H1 (cell line): ENCODE measurements at regions not wholly inside any gene's neighbourhood (a gene's known extent, or its start where the extent isn't known, plus 50 kb on each side); places are given as distances from the start of the nearest gene placed in this dataset.

Experiments
- CTCF ChIA-PET: fragments of 300-600 bp; sonication (Branson Sonifier 250); formaldehyde crosslinking; loops from one replicate; lab custom pipeline; 2021; ENCODE audit not compliant: partially characterized antibody; lab: Charles Lee
- POLR2A ChIA-PET: fragments of 300-600 bp; sonication (Branson Sonifier 250); formaldehyde crosslinking; loops from one replicate; lab custom pipeline; 2021; ENCODE audit warnings: inconsistent platforms; ENCODE audit not compliant: partially characterized antibody; lab: Charles Lee
- DNase-seq, 2 experiments: peaks; one replicate each; pipeline versions ENCODE4 v3.0.0 to v3.0.0-alpha.2; 2010 to 2022; ENCODE audit warnings: low spot score in 2 of 2, low read depth in 1 of 2, mixed read lengths in 1 of 2
- FAIRE-seq: peaks from 2 replicates; lab custom pipeline; 2011; peaks lifted over from hg19 to GRCh38; lab: Jason Lieb, UNC
- H2AFZ ChIP-seq: 2 replicates; pipeline ENCODE4 v1.8.1; 2012; ENCODE audit warnings: low read length, inconsistent platforms
- H2AK5ac ChIP-seq: 2 replicates; pipeline ENCODE4 v1.6.1; 2013; ENCODE audit warnings: low read depth, low read length
- H2BK120ac ChIP-seq: replicated peaks from 2 replicates; pipeline ENCODE3; 2013; ENCODE audit warnings: low read depth, low read length, inconsistent platforms
- H2BK12ac ChIP-seq: 2 replicates; pipeline ENCODE4 v1.6.1; 2013; ENCODE audit warnings: low read depth, low read length
- H2BK15ac ChIP-seq: 2 replicates; pipeline ENCODE4 v1.6.1; 2013; ENCODE audit warnings: low read length
- H2BK20ac ChIP-seq: 2 replicates; pipeline ENCODE4 v1.6.1; 2013; ENCODE audit warnings: low read length
- H2BK5ac ChIP-seq: 2 replicates; pipeline ENCODE4 v1.6.1; 2013; ENCODE audit warnings: low read depth, low read length
- H3K14ac ChIP-seq: 2 replicates; pipeline ENCODE4 v1.6.1; 2013; ENCODE audit warnings: inconsistent platforms; ENCODE audit not compliant: insufficient read length
- H3K18ac ChIP-seq: 2 replicates; pipeline ENCODE4 v1.6.1; 2013; ENCODE audit warnings: low read length; ENCODE audit errors: extremely low read depth
- H3K23ac ChIP-seq: 2 replicates; pipeline ENCODE4 v1.6.1; 2013; ENCODE audit warnings: inconsistent platforms; ENCODE audit not compliant: insufficient read length
- H3K23me2 ChIP-seq: 2 replicates; pipeline ENCODE4 v1.6.1; 2013; ENCODE audit warnings: low read depth, low read length
- H3K27ac ChIP-seq: 2 replicates; pipeline ENCODE4 v1.6.1; 2011; ENCODE audit warnings: low read depth, low read length, inconsistent platforms
- H3K27me3 ChIP-seq, 4 experiments: replicated peaks in 1 of 4; 1 replicate in 1 of 4; 2 replicates in 3 of 4; pipeline versions ENCODE4 v1.6.1 to v1.8.1; 2011 to 2013; ENCODE audit warnings: low read length in 3 of 4, mild to moderate bottlenecking in 3 of 4, inconsistent platforms in 2 of 4, mixed read lengths in 2 of 4, moderate library complexity in 1 of 4; ENCODE audit not compliant: control insufficient read depth in 3 of 4, insufficient read depth in 3 of 4; ENCODE audit errors: extremely low read depth in 1 of 4
- H3K36me3 ChIP-seq, 4 experiments: 2 replicates each; pipeline versions ENCODE4 v1.6.1 to v1.8.1; 2011 to 2013; ENCODE audit warnings: mild to moderate bottlenecking in 4 of 4, low read length in 3 of 4, moderate library complexity in 2 of 4, control low read depth in 1 of 4, inconsistent platforms in 1 of 4; ENCODE audit not compliant: insufficient read depth in 4 of 4, control insufficient read depth in 2 of 4
- H3K4ac ChIP-seq: replicated peaks from 2 replicates; pipeline ENCODE3; 2013; ENCODE audit warnings: low read length, low read depth, mixed read lengths, inconsistent platforms; ENCODE audit not compliant: insufficient read length
- H3K4me1 ChIP-seq, 4 experiments: replicated peaks in 1 of 4; 1 replicate in 1 of 4; 2 replicates in 3 of 4; pipeline versions ENCODE4 v1.6.1 to v1.8.1; 2011 to 2013; ENCODE audit warnings: low read length in 3 of 4, inconsistent platforms in 2 of 4, mixed read lengths in 1 of 4; ENCODE audit not compliant: insufficient read depth in 4 of 4, control insufficient read depth in 3 of 4
- H3K4me2 ChIP-seq, 2 experiments: 2 replicates each; pipeline versions ENCODE4 v1.6.1 to v1.8.1; 2011 to 2013; ENCODE audit warnings: low read depth in 2 of 2, low read length in 2 of 2, control low read depth in 1 of 2, inconsistent platforms in 1 of 2, mild to moderate bottlenecking in 1 of 2; ENCODE audit not compliant: insufficient read depth in 1 of 2
- H3K4me3 ChIP-seq, 4 experiments: fragments of 200-600, 300-600 bp in 1 of 4; sonication (generic), shearing (Covaris generic), sonication (Bioruptor Twin) in 1 of 4; 2 replicates each; pipeline versions ENCODE4 v1.5.1 to v1.8.1; 2011 to 2016; ENCODE audit warnings: low read length in 4 of 4, low read depth in 3 of 4, control low read depth in 2 of 4, inconsistent platforms in 2 of 4, mild to moderate bottlenecking in 2 of 4, mixed read lengths in 1 of 4, moderate library complexity in 1 of 4; ENCODE audit not compliant: insufficient read depth in 2 of 4; ENCODE audit errors: extremely low read depth in 1 of 4
- H3K56ac ChIP-seq: replicated peaks from 2 replicates; pipeline ENCODE3; 2013; ENCODE audit warnings: low read depth, mild to moderate bottlenecking, mixed read lengths, low read length, inconsistent platforms; ENCODE audit not compliant: insufficient read length
- H3K79me1 ChIP-seq: 2 replicates; pipeline ENCODE4 v1.6.1; 2013; ENCODE audit warnings: low read depth, low read length, control low read depth
- H3K79me2 ChIP-seq, 2 experiments: 2 replicates each; pipeline versions ENCODE4 v1.6.1 to v1.8.1; 2012 to 2013; ENCODE audit warnings: low read length in 2 of 2, mild to moderate bottlenecking in 2 of 2, inconsistent platforms in 1 of 2; ENCODE audit not compliant: insufficient read depth in 2 of 2, control insufficient read depth in 1 of 2
- H3K9ac ChIP-seq, 4 experiments: replicated peaks in 1 of 4; 1 replicate in 1 of 4; 2 replicates in 3 of 4; pipeline versions ENCODE4 v1.6.1 to v1.8.1; 2011 to 2013; ENCODE audit warnings: low read depth in 3 of 4, low read length in 3 of 4, control low read depth in 2 of 4, mild to moderate bottlenecking in 2 of 4, moderate library complexity in 2 of 4, inconsistent platforms in 1 of 4; ENCODE audit errors: extremely low read depth in 1 of 4
- H3K9me3 ChIP-seq, 2 experiments: 2 replicates each; pipeline versions ENCODE4 v1.6.1 to v1.8.1; 2012 to 2013; ENCODE audit warnings: mild to moderate bottlenecking in 2 of 2, moderate library complexity in 2 of 2, control low read depth in 1 of 2, inconsistent platforms in 1 of 2, low read depth in 1 of 2, low read length in 1 of 2, mixed read lengths in 1 of 2; ENCODE audit not compliant: insufficient read depth in 2 of 2
- H4K20me1 ChIP-seq, 2 experiments: replicated peaks in 1 of 2; 2 replicates each; pipeline versions ENCODE3 to v1.8.1; 2011 to 2013; ENCODE audit warnings: inconsistent platforms in 2 of 2, low read length in 2 of 2, mild to moderate bottlenecking in 1 of 2; ENCODE audit not compliant: insufficient read depth in 2 of 2, control insufficient read depth in 1 of 2
- H4K5ac ChIP-seq: 2 replicates; pipeline ENCODE4 v1.6.1; 2013; ENCODE audit warnings: low read length, low read depth, mixed read lengths, inconsistent platforms; ENCODE audit not compliant: insufficient read length
- H4K8ac ChIP-seq: 2 replicates; pipeline ENCODE4 v1.8.0; 2013; ENCODE audit warnings: mild to moderate bottlenecking, moderate library complexity, low read length, inconsistent platforms; ENCODE audit not compliant: insufficient read depth; ENCODE audit errors: extremely low read depth
- H4K91ac ChIP-seq: replicated peaks from 2 replicates; pipeline ENCODE3; 2013; ENCODE audit warnings: low read length, mixed read lengths, inconsistent platforms; ENCODE audit not compliant: insufficient read length
- BCL11A ChIP-seq, 2 experiments: IDR thresholded peaks; one replicate each; pipeline ENCODE4 v1.6.1; 2011; ENCODE audit warnings: low read depth in 2 of 2, low read length in 2 of 2, mild to moderate bottlenecking in 2 of 2
- CTCF ChIP-seq, 3 experiments: IDR thresholded peaks; 1 replicate in 2 of 3; 2 replicates in 1 of 3; pipeline versions ENCODE4 v1.5.1 to v1.6.1; 2011; ENCODE audit warnings: low read length in 3 of 3, mild to moderate bottlenecking in 3 of 3, inconsistent platforms in 2 of 3, low read depth in 1 of 3, moderate library complexity in 1 of 3; ENCODE audit not compliant: insufficient read depth in 1 of 3; ENCODE audit errors: control extremely low read depth in 1 of 3
- EGR1 ChIP-seq: IDR thresholded peaks from 2 replicates; pipeline ENCODE4 v1.6.1; 2011; ENCODE audit warnings: low read depth, low read length, borderline replicate concordance
- HDAC2 ChIP-seq, 2 experiments: fragments of 300-600 bp in 1 of 2; sonication (generic) in 1 of 2; IDR thresholded peaks; 2 replicates each; pipeline ENCODE4 v1.6.1; 2011 to 2012; ENCODE audit warnings: low read depth in 2 of 2, low read length in 2 of 2, mild to moderate bottlenecking in 2 of 2, moderate library complexity in 2 of 2, borderline replicate concordance in 1 of 2, inconsistent platforms in 1 of 2
- POLR2A ChIP-seq, 2 experiments: IDR thresholded peaks; 1 replicate in 1 of 2; 2 replicates in 1 of 2; pipeline ENCODE4 v1.6.1; 2011; ENCODE audit warnings: low read depth in 2 of 2, low read length in 2 of 2, mild to moderate bottlenecking in 2 of 2; ENCODE audit errors: control extremely low read depth in 1 of 2
- POLR2AphosphoS5 ChIP-seq: IDR thresholded peaks from 2 replicates; pipeline ENCODE4 v1.6.1; 2011; ENCODE audit warnings: low read depth, low read length
- POU5F1 ChIP-seq: IDR thresholded peaks from 2 replicates; pipeline ENCODE4 v1.6.1; 2011; ENCODE audit warnings: low read depth, mild to moderate bottlenecking, low read length, moderate library complexity
- SP1 ChIP-seq: IDR thresholded peaks from 2 replicates; pipeline ENCODE4 v1.6.1; 2011; ENCODE audit warnings: low read depth, low read length
- TAF1 ChIP-seq: IDR thresholded peaks from 2 replicates; pipeline ENCODE4 v1.6.1; 2011; ENCODE audit warnings: mild to moderate bottlenecking, low read depth, low read length
- TEAD4 ChIP-seq: IDR thresholded peaks from 2 replicates; pipeline ENCODE4 v1.6.1; 2012; ENCODE audit warnings: low read depth, low read length, inconsistent platforms, mixed read lengths
- WGBS, 2 experiments: shearing (Covaris generic) in 1 of 2; methylation state at CpG; one replicate each; pipeline versions ENCODE4 v1.1.6 to v1.1.7; 2013 to 2015; ENCODE audit warnings: low lambda C conversion rate in 2 of 2, mixed read lengths in 2 of 2, inconsistent platforms in 1 of 2, low coverage in 1 of 2, missing lambda C conversion rate in 1 of 2; ENCODE audit not compliant: insufficient replicate concordance in 2 of 2, insufficient coverage in 1 of 2, insufficient read length in 1 of 2; ENCODE audit errors: extremely low coverage in 1 of 2, missing lambda C conversion rate in 1 of 2; 5-methylcytosine and 5-hydroxymethylcytosine counted together

GRCh38 chr1:239061770-239062169, 324.6 kb upstream of the CHRM3 start:
- H3K9me3 ChIP-seq: no peaks in the 10 kb centered on the region
- no peak for TF ChIP-seq BCL11A (IDR thresholded peaks at IDR 0.05; ENCODE audit: low read depth in 2 of 2, low read length in 2 of 2)
- no peak for TF ChIP-seq HDAC2 (IDR thresholded peaks at IDR 0.05; ENCODE audit: borderline replicate concordance in 1 of 2, low read depth in 2 of 2, low read length in 2 of 2)
- no peak for TF ChIP-seq SP1
- peak; percentile 93 for TF ChIP-seq POU5F1
- TF ChIP-seq POLR2A (IDR thresholded peaks at IDR 0.05; ENCODE audit: control extremely low read depth in 1 of 2, low read depth in 2 of 2, low read length in 2 of 2): no peak
- no peak for TF ChIP-seq CTCF (IDR thresholded peaks at IDR 0.05; ENCODE audit: control extremely low read depth in 1 of 3, insufficient read depth in 1 of 3, low read depth in 1 of 3, low read length in 3 of 3)
- 0 out of 2 replicates have a peak, but pooled peaks have one; percentile 8 for TF ChIP-seq TEAD4
- no peak for TF ChIP-seq POLR2AphosphoS5
- no peak for TF ChIP-seq TAF1
- TF ChIP-seq EGR1: no peak
- H4K91ac ChIP-seq: no peak overlapping the region
- H3K9ac ChIP-seq: no peak overlapping the region
- H3K23ac ChIP-seq: no peak overlapping the region
- H3K79me1 ChIP-seq: no peaks in the 10 kb centered on the region
- H3K4ac ChIP-seq: no peak overlapping the region
- H2BK120ac ChIP-seq: no peak overlapping the region
- H4K5ac ChIP-seq: no peak overlapping the region
- 36% methylated on average over 7 of the region's 7 CpGs; no CpG with 5 or more reads in 1 of the 2 experiments for WGBS, 2 experiments
- no peak overlapping the region; the same call in 1 of the 2 replicates for H3K18ac ChIP-seq
- H3K79me2 ChIP-seq: no peaks in the 10 kb centered on the region
- no peak overlapping the region; a peak in 1 of 8 replicates for H3K4me3 ChIP-seq
- H2AK5ac ChIP-seq: no peak overlapping the region
- H3K4me1 ChIP-seq: peaks cover 2 to 4% (median 3%) of the 10 kb centered on the region in 4 experiments; a peak in 5 of 7 replicates
- H2BK12ac ChIP-seq: peak overlapping the region; percentile 11; the same call in 1 of the 2 replicates
- ChIA-PET POLR2A (no interaction called here), CTCF (no interaction called here)
- no peak overlapping the region for H2BK15ac ChIP-seq
- no peak overlapping the region for H4K8ac ChIP-seq
- H3K27me3 ChIP-seq: peaks cover 0 to 2% (median 0%) of the 10 kb centered on the region in 4 experiments; a peak in 1 of 7 replicates
- H2BK5ac ChIP-seq: peak overlapping the region; percentile 10; the same call in 1 of the 2 replicates
- H3K23me2 ChIP-seq: no peaks in the 10 kb centered on the region
- no peak overlapping the region for H3K14ac ChIP-seq
- no peak for DNase-seq
- no peak overlapping the region for H3K27ac ChIP-seq
- H3K36me3 ChIP-seq: no peaks in the 10 kb centered on the region
- H2BK20ac ChIP-seq: no peak overlapping the region
- no peak overlapping the region for H3K56ac ChIP-seq
- H3K4me2 ChIP-seq: peak overlapping the region; percentile 5 to 20; a peak in 2 of 4 replicates
- peak overlapping the region; percentile 55; the same call in 1 of the 2 replicates for H2AFZ ChIP-seq
- no peaks in the 10 kb centered on the region for H4K20me1 ChIP-seq
- FAIRE-seq: peak; percentile 42
